ENCODE measurements at regions not wholly inside any gene's neighbourhood (a gene's known extent, or its start where the extent isn't known, plus 50 kb on each side); places are given as distances from the start of the nearest gene placed in this dataset.
"Not testable (repeated sequence)": the region's sequence is repeated elsewhere in the genome, so short reads cannot be mapped to it uniquely, and the experiment has no call there.

DNA sequence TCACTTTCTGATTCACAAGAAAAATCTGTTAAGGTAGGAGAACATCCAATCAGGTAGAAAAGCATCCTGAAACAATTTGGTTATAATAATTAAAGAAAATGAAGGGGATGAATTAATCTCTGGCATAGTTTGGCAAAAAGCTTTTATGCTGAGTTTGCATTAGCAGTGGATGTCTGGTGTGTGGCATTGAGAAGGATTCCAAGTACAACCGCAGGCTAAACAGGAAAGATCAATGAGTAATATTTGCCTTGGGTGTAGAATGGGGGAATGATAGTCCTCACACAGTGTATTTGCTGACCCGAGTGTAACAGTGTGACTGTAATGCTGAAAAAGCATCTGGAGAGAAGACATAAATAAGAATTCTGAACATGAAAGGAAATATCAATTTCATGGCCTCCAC lies 68.3 kb upstream of the SESTD1 start:
- no peaks in the 10 kb centered on the region for H3K36me3 ChIP-seq (ENCODE audit: control insufficient read depth, insufficient read depth, low read length)
- no peaks in the 10 kb centered on the region for H3K27me3 ChIP-seq (ENCODE audit: control insufficient read depth, insufficient read depth, low read length)
- H3K27ac ChIP-seq (ENCODE audit: low read depth, low read length): no peak overlapping the region
- no peak overlapping the region for H3K4me3 ChIP-seq (ENCODE audit: low read depth, low read length)
- no peaks in the 10 kb centered on the region for H3K9me3 ChIP-seq (ENCODE audit: control insufficient read depth, insufficient read depth, low read depth, low read length)
- H3K9ac ChIP-seq (ENCODE audit: low read length): no peak overlapping the region
- H3K4me1 ChIP-seq (ENCODE audit: control insufficient read depth, insufficient read depth, low read length): peaks cover 6% of the 10 kb centered on the region

- Histone ChIP-seq H3K4me1 (ENCODE audit: control insufficient read depth, insufficient read depth, low read length) (no peaks in the 10 kb centered on the region), H3K27ac (ENCODE audit: low read depth, low read length) (no peak overlapping the region), H3K9ac (ENCODE audit: low read length) (no peak overlapping the region), H3K36me3 (ENCODE audit: control insufficient read depth, insufficient read depth, low read length) (no peaks in the 10 kb centered on the region), H3K9me3 (ENCODE audit: control insufficient read depth, insufficient read depth, low read depth, low read length) (no peaks in the 10 kb centered on the region), H3K4me3 (ENCODE audit: low read depth, low read length) (no peak overlapping the region), H3K27me3 (ENCODE audit: control insufficient read depth, insufficient read depth, low read length) (no peaks in the 10 kb centered on the region)
Measured at GRCh38 chr2:179331061-179331460, 66.4 kb upstream of the SESTD1 start.

DNA sequence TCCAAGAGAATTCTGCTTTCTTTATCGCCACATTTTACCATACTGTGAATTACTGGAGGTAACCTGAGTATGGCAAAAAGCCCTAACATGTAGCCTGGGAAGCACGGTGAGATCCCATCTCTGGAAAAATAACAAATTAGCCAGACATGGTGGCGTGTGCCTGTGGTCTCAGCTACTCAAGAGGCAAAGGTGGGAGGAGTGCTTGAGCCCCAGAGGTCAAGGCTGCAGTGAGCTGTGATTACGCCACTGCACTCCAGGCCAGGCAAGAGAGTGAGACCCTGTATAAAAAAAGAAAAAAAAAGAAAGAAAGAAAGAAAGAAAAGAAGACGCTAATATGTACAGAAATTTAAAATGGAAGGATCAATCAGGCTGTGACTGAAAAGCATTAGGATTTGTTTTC lies 57.7 kb upstream of the SESTD1 start:
- Histone ChIP-seq H3K27me3 (ENCODE audit: control insufficient read depth, insufficient read depth, low read length) (no peaks in the 10 kb centered on the region), H3K4me3 (ENCODE audit: low read depth, low read length) (no peak overlapping the region), H3K9ac (ENCODE audit: low read length) (no peak overlapping the region), H3K9me3 (ENCODE audit: control insufficient read depth, insufficient read depth, low read depth, low read length) (no peaks in the 10 kb centered on the region), H3K27ac (ENCODE audit: low read depth, low read length) (no peak overlapping the region), H3K4me1 (ENCODE audit: control insufficient read depth, insufficient read depth, low read length) (no peaks in the 10 kb centered on the region), H3K36me3 (ENCODE audit: control insufficient read depth, insufficient read depth, low read length) (no peaks in the 10 kb centered on the region)

DNA sequence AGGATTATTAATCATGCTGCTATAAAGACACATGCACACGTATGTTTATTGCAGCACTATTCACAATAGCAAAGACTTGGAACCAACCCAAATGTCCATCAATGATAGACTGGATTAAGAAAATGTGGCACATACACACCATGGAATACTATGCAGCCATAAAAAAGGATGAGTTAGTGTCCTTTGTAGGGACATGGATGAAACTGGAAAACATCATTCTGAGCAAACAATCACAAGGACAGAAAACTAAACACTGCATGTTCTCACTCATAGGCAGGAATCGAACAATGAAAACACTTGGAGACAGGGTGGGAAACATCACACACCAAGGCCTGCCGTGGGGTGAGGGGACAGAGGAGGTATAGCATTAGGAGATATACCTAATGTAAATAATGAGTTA lies 56.4 kb upstream of the SESTD1 start:
- H3K27me3 ChIP-seq (ENCODE audit: control insufficient read depth, insufficient read depth, low read length); H3K36me3 ChIP-seq (ENCODE audit: control insufficient read depth, insufficient read depth, low read length); H3K4me1 ChIP-seq (ENCODE audit: control insufficient read depth, insufficient read depth, low read length); H3K9ac ChIP-seq (ENCODE audit: low read length); H3K4me3 ChIP-seq (ENCODE audit: low read depth, low read length); H3K27ac ChIP-seq (ENCODE audit: low read depth, low read length); H3K9me3 ChIP-seq (ENCODE audit: control insufficient read depth, insufficient read depth, low read depth, low read length): not testable (repeated sequence)

GRCh38 chr2:179314729-179315128 lies 50.1 kb upstream of the SESTD1 start:
- not testable (repeated sequence) for H3K4me3 ChIP-seq (ENCODE audit: low read depth, low read length); H3K36me3 ChIP-seq (ENCODE audit: control insufficient read depth, insufficient read depth, low read length); H3K9ac ChIP-seq (ENCODE audit: low read length); H3K27ac ChIP-seq (ENCODE audit: low read depth, low read length); H3K4me1 ChIP-seq (ENCODE audit: control insufficient read depth, insufficient read depth, low read length); H3K27me3 ChIP-seq (ENCODE audit: control insufficient read depth, insufficient read depth, low read length)
- H3K9me3 ChIP-seq (ENCODE audit: control insufficient read depth, insufficient read depth, low read depth, low read length): peaks cover 12% of the 10 kb centered on the region; the same call in 1 of the 2 replicates
